HEK293 (cell line): ENCODE measurements at regions not wholly inside any gene's neighbourhood (a gene's known extent, or its start where the extent isn't known, plus 50 kb on each side); places are given as distances from the start of the nearest gene placed in this dataset.

ENCODE experiments used
- CTCF ChIA-PET: fragments of 350-600 bp; formaldehyde crosslinking; extraction: SDS; loops from one replicate; lab custom pipeline; 2021; ENCODE audit warnings: antibody characterized with exemption; lab: Yijun Ruan, JAX
- POLR2A ChIA-PET: fragments of 300-600 bp; formaldehyde crosslinking; extraction: SDS; loops from one replicate; lab custom pipeline; 2020; ENCODE audit warnings: antibody characterized with exemption, inconsistent platforms; lab: Yijun Ruan, JAX
- H3K27ac ChIP-seq: fragments of 200-500 bp; sonication (Bioruptor generic); 2 replicates; pipeline ENCODE4 v1.5.1; 2014; ENCODE audit warnings: low read depth, low read length, control low read depth, inconsistent platforms; ENCODE audit errors: extremely low read depth
- H3K36me3 ChIP-seq, 2 experiments: fragments of 200-500 bp in 1 of 2; sonication (Bioruptor generic) in 1 of 2; 1 replicate in 1 of 2; 2 replicates in 1 of 2; pipeline ENCODE4 v1.5.1; 2014 to 2017; ENCODE audit warnings: inconsistent platforms in 2 of 2, low read length in 2 of 2; ENCODE audit not compliant: control insufficient read depth in 2 of 2, insufficient read depth in 1 of 2
- H3K4me1 ChIP-seq: fragments of 200-500 bp; sonication (Bioruptor generic); 2 replicates; pipeline ENCODE4 v1.5.1; 2014; ENCODE audit warnings: mild to moderate bottlenecking, low read length, inconsistent platforms; ENCODE audit not compliant: control insufficient read depth, insufficient read depth
- H3K4me3 ChIP-seq: 2 replicates; pipeline ENCODE4 v1.5.1; 2011; ENCODE audit warnings: low read depth, mild to moderate bottlenecking, control low read depth, low read length, moderate library complexity
- H3K9me3 ChIP-seq: fragments of 200-500 bp; sonication (Bioruptor generic); 2 replicates; pipeline ENCODE4 v1.5.1; 2014; ENCODE audit warnings: low read depth, low read length, inconsistent platforms; ENCODE audit not compliant: control insufficient read depth, insufficient read depth
- GLI2 ChIP-seq: fragments of 450-650 bp; formaldehyde crosslinking; IDR thresholded peaks from 2 replicates; pipeline ENCODE4; 2017; ENCODE audit warnings: missing biosample characterization, missing genetic modification characterization, low read depth, borderline replicate concordance
- GLIS1 ChIP-seq: fragments of 450-650 bp; formaldehyde crosslinking; IDR thresholded peaks from 2 replicates; pipeline ENCODE4 v1.5.1; 2016; ENCODE audit warnings: missing biosample characterization, missing genetic modification characterization
- GLIS2 ChIP-seq: fragments of 450-650 bp; formaldehyde crosslinking; IDR thresholded peaks from 2 replicates; pipeline ENCODE4 v1.5.1; 2016; ENCODE audit warnings: missing biosample characterization, missing genetic modification characterization
- OSR2 ChIP-seq: fragments of 450-650 bp; formaldehyde crosslinking; IDR thresholded peaks from 2 replicates; pipeline ENCODE4 v1.5.1; 2016; ENCODE audit warnings: missing biosample characterization, missing genetic modification characterization
- SCRT2 ChIP-seq: fragments of 450-650 bp; formaldehyde crosslinking; IDR thresholded peaks from 2 replicates; pipeline ENCODE4 v1.5.1; 2016; ENCODE audit warnings: missing biosample characterization, missing genetic modification characterization
- SP3 ChIP-seq: fragments of 450-650 bp; formaldehyde crosslinking; IDR thresholded peaks from 2 replicates; pipeline ENCODE4 v1.5.1; 2016; ENCODE audit warnings: missing biosample characterization, missing genetic modification characterization
- ZBTB7A ChIP-seq: fragments of 450-650 bp; formaldehyde crosslinking; IDR thresholded peaks from 2 replicates; pipeline ENCODE4 v1.5.1; 2016; ENCODE audit warnings: low read depth, missing biosample characterization, missing genetic modification characterization
- ZFP69B ChIP-seq: fragments of 450-650 bp; formaldehyde crosslinking; IDR thresholded peaks from 2 replicates; pipeline ENCODE4 v1.5.1; 2016; ENCODE audit warnings: missing biosample characterization, missing genetic modification characterization
- ZIC2 ChIP-seq: fragments of 450-650 bp; formaldehyde crosslinking; IDR thresholded peaks from 2 replicates; pipeline ENCODE4 v1.5.1; 2016; ENCODE audit warnings: missing biosample characterization, missing genetic modification characterization
- ZNF10 ChIP-seq: fragments of 450-650 bp; formaldehyde crosslinking; IDR thresholded peaks from 2 replicates; pipeline ENCODE4 v1.5.1; 2017; ENCODE audit warnings: missing biosample characterization, missing genetic modification characterization
- ZNF112 ChIP-seq: fragments of 450-650 bp; formaldehyde crosslinking; IDR thresholded peaks from 2 replicates; pipeline ENCODE4 v1.5.0; 2017; ENCODE audit warnings: missing biosample characterization, missing genetic modification characterization
- ZNF214 ChIP-seq: fragments of 450-650 bp; formaldehyde crosslinking; IDR thresholded peaks from 2 replicates; pipeline ENCODE4 v1.5.1; 2017; ENCODE audit warnings: missing biosample characterization, mild to moderate bottlenecking, missing genetic modification characterization, borderline replicate concordance
- ZNF221 ChIP-seq: fragments of 450-650 bp; formaldehyde crosslinking; IDR thresholded peaks from 2 replicates; pipeline ENCODE4 v1.5.1; 2017; ENCODE audit warnings: missing biosample characterization, missing genetic modification characterization, borderline replicate concordance
- ZNF610 ChIP-seq: fragments of 450-650 bp; formaldehyde crosslinking; IDR thresholded peaks from 2 replicates; pipeline ENCODE4 v1.5.1; 2016; ENCODE audit warnings: missing biosample characterization, missing genetic modification characterization, borderline replicate concordance
- ZNF626 ChIP-seq: fragments of 450-650 bp; sonication (Bioruptor Pico); formaldehyde crosslinking; IDR thresholded peaks from 2 replicates; pipeline ENCODE4 v1.5.1; 2018; ENCODE audit warnings: missing biosample characterization, missing genetic modification characterization, inconsistent platforms
- ZNF776 ChIP-seq: fragments of 450-650 bp; formaldehyde crosslinking; IDR thresholded peaks from 2 replicates; pipeline ENCODE4 v1.5.0; 2017; ENCODE audit warnings: missing biosample characterization, missing genetic modification characterization, borderline replicate concordance
- TF ChIP-seq, protein P1 (sequence below): fragments of 450-650 bp; formaldehyde crosslinking; IDR thresholded peaks from 2 replicates; pipeline ENCODE4 v1.5.1; 2016; ENCODE audit warnings: missing biosample characterization, missing genetic modification characterization
- TF ChIP-seq, protein P2 (sequence below): fragments of 450-650 bp; formaldehyde crosslinking; IDR thresholded peaks from 2 replicates; pipeline ENCODE4 v1.5.1; 2016; ENCODE audit warnings: missing biosample characterization, missing genetic modification characterization, low read depth
- TF ChIP-seq, protein P3 (sequence below): fragments of 450-650 bp; formaldehyde crosslinking; IDR thresholded peaks from 2 replicates; pipeline ENCODE4 v1.5.1; 2016; ENCODE audit warnings: missing biosample characterization, missing genetic modification characterization
- TF ChIP-seq, protein P4 (sequence below): fragments of 450-650 bp; formaldehyde crosslinking; IDR thresholded peaks from 2 replicates; pipeline ENCODE4 v1.5.1; 2016; ENCODE audit warnings: missing biosample characterization, missing genetic modification characterization
- TF ChIP-seq, protein P5 (sequence below): fragments of 450-650 bp; formaldehyde crosslinking; IDR thresholded peaks from 2 replicates; pipeline ENCODE4 v1.5.1; 2016; ENCODE audit warnings: missing biosample characterization, missing genetic modification characterization, borderline replicate concordance
- TF ChIP-seq, protein P6 (sequence below): fragments of 450-650 bp; formaldehyde crosslinking; IDR thresholded peaks from 2 replicates; pipeline ENCODE4 v1.5.1; 2017; ENCODE audit warnings: missing biosample characterization, missing genetic modification characterization

DNA sequence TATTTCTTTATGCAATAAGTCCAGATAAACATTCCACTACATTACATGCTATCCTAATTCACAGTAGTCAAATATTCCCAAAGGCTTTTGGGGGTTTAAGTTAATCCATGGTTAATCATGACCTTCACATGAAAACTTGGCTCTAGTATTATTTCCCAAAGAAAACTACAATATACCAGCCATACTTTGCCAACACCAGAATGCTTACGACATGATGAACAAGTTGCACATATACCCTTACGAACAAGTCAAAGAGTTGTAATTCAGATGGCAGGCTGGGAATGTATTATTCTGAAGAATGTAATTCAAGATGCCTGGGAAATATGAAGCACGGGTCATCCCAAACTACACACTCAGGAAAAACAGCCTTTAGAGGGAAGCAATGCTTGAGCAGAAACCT, 499.6 kb downstream of the PPARGC1A start (continued):
- TF ChIP-seq, protein P1, sequence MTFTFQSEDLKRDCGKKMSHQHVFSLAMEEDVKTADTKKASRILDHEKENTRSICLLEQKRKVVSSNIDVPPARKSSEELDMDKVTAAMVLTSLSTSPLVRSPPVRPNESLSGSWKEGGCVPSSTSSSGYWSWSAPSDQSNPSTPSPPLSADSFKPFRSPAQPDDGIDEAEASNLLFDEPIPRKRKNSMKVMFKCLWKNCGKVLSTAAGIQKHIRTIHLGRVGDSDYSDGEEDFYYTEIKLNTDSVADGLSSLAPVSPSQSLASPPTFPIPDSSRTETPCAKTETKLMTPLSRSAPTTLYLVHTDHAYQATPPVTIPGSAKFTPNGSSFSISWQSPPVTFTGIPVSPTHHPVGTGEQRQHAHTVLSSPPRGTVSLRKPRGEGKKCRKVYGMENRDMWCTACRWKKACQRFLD (tag by site-specific recombination): no peak
- no peak for TF ChIP-seq ZNF214 (tag by site-specific recombination)
- TF ChIP-seq, protein P2, sequence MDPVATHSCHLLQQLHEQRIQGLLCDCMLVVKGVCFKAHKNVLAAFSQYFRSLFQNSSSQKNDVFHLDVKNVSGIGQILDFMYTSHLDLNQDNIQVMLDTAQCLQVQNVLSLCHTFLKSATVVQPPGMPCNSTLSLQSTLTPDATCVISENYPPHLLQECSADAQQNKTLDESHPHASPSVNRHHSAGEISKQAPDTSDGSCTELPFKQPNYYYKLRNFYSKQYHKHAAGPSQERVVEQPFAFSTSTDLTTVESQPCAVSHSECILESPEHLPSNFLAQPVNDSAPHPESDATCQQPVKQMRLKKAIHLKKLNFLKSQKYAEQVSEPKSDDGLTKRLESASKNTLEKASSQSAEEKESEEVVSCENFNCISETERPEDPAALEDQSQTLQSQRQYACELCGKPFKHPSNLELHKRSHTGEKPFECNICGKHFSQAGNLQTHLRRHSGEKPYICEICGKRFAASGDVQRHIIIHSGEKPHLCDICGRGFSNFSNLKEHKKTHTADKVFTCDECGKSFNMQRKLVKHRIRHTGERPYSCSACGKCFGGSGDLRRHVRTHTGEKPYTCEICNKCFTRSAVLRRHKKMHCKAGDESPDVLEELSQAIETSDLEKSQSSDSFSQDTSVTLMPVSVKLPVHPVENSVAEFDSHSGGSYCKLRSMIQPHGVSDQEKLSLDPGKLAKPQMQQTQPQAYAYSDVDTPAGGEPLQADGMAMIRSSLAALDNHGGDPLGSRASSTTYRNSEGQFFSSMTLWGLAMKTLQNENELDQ (tag by site-specific recombination): no peak
- no peak for TF ChIP-seq ZNF626 (tag by site-specific recombination)
- no peak for TF ChIP-seq ZNF610
- no peak for TF ChIP-seq SP3 (tag by site-specific recombination)
- no peak for TF ChIP-seq GLIS1 (tag by site-specific recombination)

DNA sequence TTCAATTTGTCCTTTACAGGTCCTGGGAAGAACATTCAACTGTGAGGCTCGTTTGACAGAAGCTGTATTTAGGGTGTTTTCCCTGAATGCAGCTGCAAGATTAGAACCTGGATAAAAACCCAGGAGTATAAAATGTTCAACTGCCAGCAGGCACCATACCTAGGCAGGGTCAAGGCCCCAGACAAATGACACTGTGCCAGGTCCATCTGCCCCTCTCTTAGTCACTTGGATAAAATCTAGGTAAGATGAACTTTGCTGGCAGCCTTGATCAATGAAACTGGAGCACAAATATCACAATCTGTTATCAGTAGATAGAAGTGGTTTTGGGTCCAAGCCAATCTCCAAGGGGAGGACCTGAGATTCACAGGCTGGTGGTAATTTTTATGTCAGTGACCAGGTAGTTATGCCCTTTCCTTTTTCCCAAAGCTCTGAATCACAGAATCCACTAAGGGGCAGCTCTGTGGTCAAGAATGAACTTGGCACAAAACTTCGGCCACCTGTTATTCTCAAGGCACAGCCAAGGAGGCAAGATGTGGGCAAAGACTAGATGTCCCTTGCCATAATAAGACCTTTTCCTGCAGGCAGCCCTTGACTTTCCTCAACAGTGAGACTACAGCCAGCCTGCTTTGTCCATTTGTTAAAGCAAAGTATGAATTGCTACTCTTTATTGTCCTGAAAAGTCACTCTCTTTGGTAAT, 501.0 kb downstream of the PPARGC1A start:
- Histone ChIP-seq H3K4me1 (no peaks in the 10 kb centered on the region), H3K9me3 (no peaks in the 10 kb centered on the region), H3K36me3 (no peaks in the 10 kb centered on the region)
- CTCF ChIA-PET: interaction anchor here (0.6 to 1.3 kb wide), 2 partner anchors 22 to 987 kb away, joined by 3 to 4 read pairs; no protein-coding TSS in a partner anchor
- no peak for TF ChIP-seq ZIC2 (tag by site-specific recombination)
- TF ChIP-seq, all 188 proteins: peak for 0
- POLR2A ChIA-PET: no interaction called here
- no peak overlapping the region for H3K4me3 ChIP-seq
- H3K27ac ChIP-seq: no peak overlapping the region

DNA sequence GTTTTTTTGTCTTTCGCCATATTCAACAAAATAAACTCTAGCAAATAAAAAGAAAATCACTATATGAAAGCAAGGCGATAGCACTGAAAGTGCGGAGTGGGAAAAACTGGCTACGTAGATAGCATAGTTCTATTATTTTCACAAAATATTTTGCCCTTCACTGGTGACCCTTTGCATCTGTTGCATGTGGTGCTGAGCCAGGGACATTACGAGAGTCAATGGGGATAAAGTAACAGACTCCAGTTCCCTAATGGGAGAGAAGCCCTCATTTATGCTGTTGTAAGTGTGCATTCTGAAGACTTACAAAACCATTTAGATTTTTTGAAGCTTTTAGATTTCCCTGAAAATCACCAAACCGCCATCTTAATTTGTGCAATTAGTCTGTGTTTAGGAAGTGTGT, 501.6 kb downstream of the PPARGC1A start:
- POLR2A ChIA-PET: no interaction called here
- no peak overlapping the region for H3K27ac ChIP-seq
- CTCF ChIA-PET: no interaction called here
- H3K36me3 ChIP-seq: no peaks in the 10 kb centered on the region
- TF ChIP-seq ZNF776 (tag by site-specific recombination): no peak
- TF ChIP-seq ZFP69B (tag by site-specific recombination): no peak
- TF ChIP-seq GLIS1 (tag by site-specific recombination): no peak
- TF ChIP-seq GLIS2 (tag by site-specific recombination): no peak
- no peak for TF ChIP-seq ZNF112 (tag by site-specific recombination)
- TF ChIP-seq, protein P3, sequence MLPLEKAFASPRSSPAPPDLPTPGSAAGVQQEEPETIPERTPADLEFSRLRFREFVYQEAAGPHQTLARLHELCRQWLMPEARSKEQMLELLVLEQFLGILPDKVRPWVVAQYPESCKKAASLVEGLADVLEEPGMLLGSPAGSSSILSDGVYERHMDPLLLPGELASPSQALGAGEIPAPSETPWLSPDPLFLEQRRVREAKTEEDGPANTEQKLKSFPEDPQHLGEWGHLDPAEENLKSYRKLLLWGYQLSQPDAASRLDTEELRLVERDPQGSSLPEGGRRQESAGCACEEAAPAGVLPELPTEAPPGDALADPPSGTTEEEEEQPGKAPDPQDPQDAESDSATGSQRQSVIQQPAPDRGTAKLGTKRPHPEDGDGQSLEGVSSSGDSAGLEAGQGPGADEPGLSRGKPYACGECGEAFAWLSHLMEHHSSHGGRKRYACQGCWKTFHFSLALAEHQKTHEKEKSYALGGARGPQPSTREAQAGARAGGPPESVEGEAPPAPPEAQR (tag by site-specific recombination): no peak
- no peak for TF ChIP-seq GLI2 (tag by site-specific recombination)
- no peak for TF ChIP-seq SCRT2 (tag by site-specific recombination)
- no peak for TF ChIP-seq ZNF10
- TF ChIP-seq, protein P4, sequence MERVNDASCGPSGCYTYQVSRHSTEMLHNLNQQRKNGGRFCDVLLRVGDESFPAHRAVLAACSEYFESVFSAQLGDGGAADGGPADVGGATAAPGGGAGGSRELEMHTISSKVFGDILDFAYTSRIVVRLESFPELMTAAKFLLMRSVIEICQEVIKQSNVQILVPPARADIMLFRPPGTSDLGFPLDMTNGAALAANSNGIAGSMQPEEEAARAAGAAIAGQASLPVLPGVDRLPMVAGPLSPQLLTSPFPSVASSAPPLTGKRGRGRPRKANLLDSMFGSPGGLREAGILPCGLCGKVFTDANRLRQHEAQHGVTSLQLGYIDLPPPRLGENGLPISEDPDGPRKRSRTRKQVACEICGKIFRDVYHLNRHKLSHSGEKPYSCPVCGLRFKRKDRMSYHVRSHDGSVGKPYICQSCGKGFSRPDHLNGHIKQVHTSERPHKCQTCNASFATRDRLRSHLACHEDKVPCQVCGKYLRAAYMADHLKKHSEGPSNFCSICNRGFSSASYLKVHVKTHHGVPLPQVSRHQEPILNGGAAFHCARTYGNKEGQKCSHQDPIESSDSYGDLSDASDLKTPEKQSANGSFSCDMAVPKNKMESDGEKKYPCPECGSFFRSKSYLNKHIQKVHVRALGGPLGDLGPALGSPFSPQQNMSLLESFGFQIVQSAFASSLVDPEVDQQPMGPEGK (tag by site-specific recombination): no peak
- TF ChIP-seq, protein P5, sequence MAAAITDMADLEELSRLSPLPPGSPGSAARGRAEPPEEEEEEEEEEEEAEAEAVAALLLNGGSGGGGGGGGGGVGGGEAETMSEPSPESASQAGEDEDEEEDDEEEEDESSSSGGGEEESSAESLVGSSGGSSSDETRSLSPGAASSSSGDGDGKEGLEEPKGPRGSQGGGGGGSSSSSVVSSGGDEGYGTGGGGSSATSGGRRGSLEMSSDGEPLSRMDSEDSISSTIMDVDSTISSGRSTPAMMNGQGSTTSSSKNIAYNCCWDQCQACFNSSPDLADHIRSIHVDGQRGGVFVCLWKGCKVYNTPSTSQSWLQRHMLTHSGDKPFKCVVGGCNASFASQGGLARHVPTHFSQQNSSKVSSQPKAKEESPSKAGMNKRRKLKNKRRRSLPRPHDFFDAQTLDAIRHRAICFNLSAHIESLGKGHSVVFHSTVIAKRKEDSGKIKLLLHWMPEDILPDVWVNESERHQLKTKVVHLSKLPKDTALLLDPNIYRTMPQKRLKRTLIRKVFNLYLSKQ: no peak
- TF ChIP-seq ZNF221: no peak
- no peak for TF ChIP-seq ZBTB7A
- TF ChIP-seq, protein P6, sequence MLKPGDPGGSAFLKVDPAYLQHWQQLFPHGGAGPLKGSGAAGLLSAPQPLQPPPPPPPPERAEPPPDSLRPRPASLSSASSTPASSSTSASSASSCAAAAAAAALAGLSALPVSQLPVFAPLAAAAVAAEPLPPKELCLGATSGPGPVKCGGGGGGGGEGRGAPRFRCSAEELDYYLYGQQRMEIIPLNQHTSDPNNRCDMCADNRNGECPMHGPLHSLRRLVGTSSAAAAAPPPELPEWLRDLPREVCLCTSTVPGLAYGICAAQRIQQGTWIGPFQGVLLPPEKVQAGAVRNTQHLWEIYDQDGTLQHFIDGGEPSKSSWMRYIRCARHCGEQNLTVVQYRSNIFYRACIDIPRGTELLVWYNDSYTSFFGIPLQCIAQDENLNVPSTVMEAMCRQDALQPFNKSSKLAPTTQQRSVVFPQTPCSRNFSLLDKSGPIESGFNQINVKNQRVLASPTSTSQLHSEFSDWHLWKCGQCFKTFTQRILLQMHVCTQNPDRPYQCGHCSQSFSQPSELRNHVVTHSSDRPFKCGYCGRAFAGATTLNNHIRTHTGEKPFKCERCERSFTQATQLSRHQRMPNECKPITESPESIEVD (tag by site-specific recombination): no peak
- no peak for TF ChIP-seq OSR2 (tag by site-specific recombination)
- TF ChIP-seq, all 188 proteins: peak for 0
- Histone ChIP-seq H3K9me3 (no peaks in the 10 kb centered on the region), H3K4me3 (no peak overlapping the region), H3K4me1 (no peaks in the 10 kb centered on the region)
